GM12892 (cell line): ENCODE measurements at regions not wholly inside any gene's neighbourhood (a gene's known extent, or its start where the extent isn't known, plus 50 kb on each side); places are given as distances from the start of the nearest gene placed in this dataset.

Experiments
- DNase-seq: peaks from one replicate; pipeline ENCODE4 v3.0.0; 2011; ENCODE audit not compliant: insufficient read length
- FAIRE-seq: peaks from 2 replicates; lab custom pipeline; 2011; peaks lifted over from hg19 to GRCh38; lab: Jason Lieb, UNC
- POLR2A ChIP-seq: IDR thresholded peaks from 2 replicates; pipeline ENCODE4 v1.6.1; 2011; ENCODE audit warnings: low read depth, low read length, control low read depth
- POLR2AphosphoS5 ChIP-seq: IDR thresholded peaks from 2 replicates; pipeline ENCODE4 v1.6.1; 2011; ENCODE audit warnings: low read depth, low read length, control low read depth
- TAF1 ChIP-seq: IDR thresholded peaks from 2 replicates; pipeline ENCODE4 v1.6.1; 2011; ENCODE audit warnings: low read depth, mild to moderate bottlenecking, control low read depth, low read length, borderline replicate concordance

DNA sequence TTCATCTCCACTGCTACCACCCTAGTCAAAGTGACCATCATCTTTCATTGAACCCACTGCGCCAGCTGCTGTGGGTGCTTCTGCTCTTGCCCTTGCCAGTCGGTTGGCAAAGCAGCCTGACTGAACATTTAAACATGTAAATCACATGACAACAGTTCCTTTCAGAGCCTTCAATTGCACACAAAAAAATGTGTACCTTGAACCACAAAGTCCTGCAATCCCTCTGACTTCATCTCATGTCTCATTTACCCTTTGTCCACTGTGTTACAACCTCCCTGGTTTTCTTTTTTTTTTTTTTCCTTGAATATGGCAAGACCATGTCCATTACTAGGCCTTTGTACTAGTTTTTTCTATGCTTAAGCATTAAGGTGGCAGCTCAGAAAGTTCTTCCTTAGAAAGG lies 183.5 kb downstream of the GBA3 start:
- no peak for DNase-seq
- no peak for TF ChIP-seq POLR2AphosphoS5
- TF ChIP-seq POLR2A: no peak
- no peak for TF ChIP-seq TAF1
- no peak for FAIRE-seq

DNA sequence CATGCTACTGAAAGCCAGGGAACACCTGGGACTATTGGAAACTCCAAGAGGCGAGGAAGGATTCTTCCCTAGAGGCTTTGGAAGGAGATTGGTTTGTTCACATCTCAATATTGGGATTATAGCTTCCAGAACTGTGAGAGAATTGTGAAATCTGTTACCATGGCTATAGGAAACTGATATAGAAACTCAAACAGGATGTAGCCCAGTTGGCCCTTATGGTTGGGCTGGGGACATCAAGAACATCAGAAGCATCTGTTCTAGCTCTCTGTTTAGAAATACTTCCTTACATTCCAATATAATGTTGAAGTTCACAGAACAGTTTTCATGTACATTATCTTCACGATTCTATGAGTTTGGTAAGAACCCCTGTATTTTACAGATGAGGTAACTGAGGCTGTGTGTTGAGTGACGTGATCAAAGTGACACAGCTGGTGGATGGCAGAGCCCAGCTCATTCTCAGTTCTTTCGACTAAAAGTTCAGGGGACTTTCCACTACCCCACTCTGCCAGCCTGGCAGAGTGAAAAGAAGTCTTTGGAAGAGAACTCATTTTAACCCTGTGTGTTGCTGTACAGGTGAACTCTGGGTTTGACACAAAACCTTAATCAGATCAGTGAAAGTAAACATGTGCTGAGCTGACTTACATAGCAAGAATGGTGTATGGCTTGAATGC lies 183.0 kb downstream of the GBA3 start:
- no peak for DNase-seq
- no peak for TF ChIP-seq POLR2AphosphoS5
- TF ChIP-seq TAF1: no peak
- no peak for TF ChIP-seq POLR2A
- FAIRE-seq: no peak

DNA sequence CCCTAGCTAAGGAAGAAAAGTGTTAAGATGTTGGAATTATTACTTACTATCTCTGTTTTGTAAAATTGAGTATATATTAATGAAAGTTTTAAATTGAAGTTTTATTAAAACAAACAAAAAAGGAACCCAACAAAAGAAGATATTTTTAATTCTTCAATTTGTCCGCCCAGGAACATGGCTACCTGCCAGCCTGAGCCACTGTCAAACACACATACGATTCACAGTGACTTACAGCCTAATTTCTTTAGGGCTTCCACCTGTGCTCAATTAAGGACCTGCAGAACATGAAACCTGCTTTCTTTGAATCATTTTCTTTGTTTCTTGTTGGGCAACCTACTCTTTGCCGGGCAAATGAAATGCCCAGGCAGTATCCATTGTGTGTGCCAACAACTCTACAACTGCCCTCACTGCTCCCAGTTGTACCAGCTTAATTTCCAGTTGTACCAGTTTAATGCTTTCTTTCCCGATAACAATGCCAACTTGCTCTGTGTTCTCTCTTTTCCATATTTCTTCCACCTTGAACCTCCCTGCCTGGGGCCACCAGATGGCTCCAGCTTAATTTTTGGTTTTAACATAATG lies 181.7 kb downstream of the GBA3 start:
- DNase-seq (no peak), FAIRE-seq (no peak)
- TF ChIP-seq POLR2AphosphoS5 (no peak), POLR2A (no peak), TAF1 (no peak)

DNA sequence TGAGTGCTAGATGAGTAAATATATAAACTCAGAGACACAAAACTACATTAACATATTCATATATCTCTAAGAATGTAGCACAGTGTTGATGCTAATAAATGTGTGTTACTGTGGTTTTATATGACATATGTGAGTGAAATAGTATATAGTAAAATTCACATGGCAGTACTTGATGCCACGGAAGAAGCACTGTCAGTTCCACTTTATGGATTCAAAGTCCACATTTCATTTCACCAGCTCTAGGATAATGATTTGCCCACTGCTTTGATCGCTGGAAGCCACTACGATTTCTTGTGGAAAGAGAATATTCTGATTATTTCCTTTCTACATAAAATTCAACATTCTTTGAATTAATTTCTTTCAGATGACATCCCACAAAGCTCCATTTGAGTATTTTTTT lies 181.2 kb downstream of the GBA3 start:
- TF ChIP-seq POLR2A: no peak
- TF ChIP-seq TAF1: no peak
- no peak for TF ChIP-seq POLR2AphosphoS5
- FAIRE-seq (no peak), DNase-seq (no peak)

DNA sequence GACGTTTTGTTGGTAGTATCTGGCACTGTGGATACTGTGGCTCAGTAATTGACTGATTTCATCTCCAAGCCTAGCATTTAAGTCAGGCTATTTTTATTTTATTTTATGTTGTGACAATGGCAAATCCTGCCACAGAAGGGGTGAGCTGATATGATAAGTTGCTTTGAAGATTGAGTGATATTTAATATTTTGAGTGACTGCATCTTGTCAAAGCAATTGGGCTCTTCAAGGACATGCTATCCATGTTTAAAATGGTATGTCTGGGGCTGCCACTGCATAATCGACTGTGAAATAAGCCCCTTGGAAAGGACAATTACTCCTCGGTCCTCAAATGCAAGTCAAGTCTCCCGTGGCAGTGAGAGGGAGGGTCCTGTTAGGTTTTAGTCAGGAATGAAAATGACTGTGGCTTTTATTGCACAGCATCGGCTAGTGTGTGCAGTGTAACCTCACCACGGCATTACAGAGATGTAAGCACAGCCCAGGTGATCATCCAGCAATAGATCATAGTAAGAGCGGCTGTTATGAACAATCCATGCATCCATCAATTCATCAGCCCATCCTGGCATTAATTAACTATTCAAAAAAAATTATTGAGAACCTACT lies 178.2 kb downstream of the GBA3 start:
- TF ChIP-seq POLR2AphosphoS5 (no peak), TAF1 (no peak), POLR2A (no peak)

DNA sequence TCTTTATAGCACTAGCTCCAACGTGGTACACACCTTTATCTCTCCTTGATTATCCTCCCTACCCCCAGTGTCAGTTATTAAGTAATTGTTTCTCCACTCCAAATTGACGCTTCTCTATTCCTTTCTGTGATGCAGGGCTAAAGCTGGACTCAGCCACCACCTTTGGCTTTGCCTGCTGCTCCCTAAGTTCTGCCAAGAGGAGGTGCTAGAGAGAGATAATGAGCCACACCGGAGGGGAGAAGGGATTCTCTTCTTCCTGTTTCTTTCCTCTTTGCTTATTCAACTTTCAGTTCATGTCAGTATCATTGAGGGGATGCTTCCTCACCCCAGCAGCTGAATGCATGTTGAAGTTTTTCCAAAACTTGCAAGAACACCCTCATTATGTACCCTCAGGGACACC lies 176.5 kb downstream of the GBA3 start:
- TF ChIP-seq POLR2AphosphoS5: no peak
- TF ChIP-seq POLR2A: no peak
- TF ChIP-seq TAF1: no peak
- DNase-seq (no peak), FAIRE-seq (no peak)

More for the DNA sequence above, 178.2 kb downstream of the GBA3 start:
- DNase-seq: no peak
- FAIRE-seq: no peak
